K562 (cell line): ENCODE measurements at regions not wholly inside any gene's neighbourhood (a gene's known extent, or its start where the extent isn't known, plus 50 kb on each side); places are given as distances from the start of the nearest gene placed in this dataset.
A peak's percentile ranks its signal among the peaks of the same experiment; 100 is the strongest.

Experiments
- E2F6 ChIP-seq, 2 experiments: IDR thresholded peaks; 2 replicates each; pipeline ENCODE4 v1.6.1; 2011; ENCODE audit warnings: borderline replicate concordance in 1 of 2, control low read depth in 1 of 2, low read depth in 1 of 2, low read length in 1 of 2, mild to moderate bottlenecking in 1 of 2, mixed read lengths in 1 of 2, moderate library complexity in 1 of 2; ENCODE audit not compliant: insufficient read depth in 1 of 2, insufficient read length in 1 of 2, poor library complexity in 1 of 2, severe bottlenecking in 1 of 2; ENCODE audit errors: extremely low read depth in 1 of 2
- HMG20A ChIP-seq: fragments of 450-650 bp; formaldehyde crosslinking; conservative IDR thresholded peaks from 2 replicates; pipeline ENCODE4 v1.4.0; 2020; ENCODE audit warnings: mild to moderate bottlenecking, mixed read lengths
- MGA ChIP-seq: fragments of 450-650 bp; IDR thresholded peaks from 2 replicates; pipeline ENCODE4 v1.6.1; 2016; ENCODE audit warnings: mild to moderate bottlenecking, moderate library complexity
- MYC ChIP-seq, 2 experiments: fragments of 250-450 bp in 1 of 2; sonication (Bioruptor Pico) in 1 of 2; IDR thresholded peaks; 2 replicates each; pipeline versions ENCODE4 v1.5.1 to v1.6.1; 2012 to 2021; ENCODE audit warnings: low read depth in 2 of 2, borderline replicate concordance in 1 of 2, improper control_type of control experiment in 1 of 2, low read length in 1 of 2, mild to moderate bottlenecking in 1 of 2, moderate library complexity in 1 of 2
- NR2C2 ChIP-seq, 2 experiments: fragments of 200-800 bp in 1 of 2; sonication (Bioruptor generic) in 1 of 2; sonication (generic) in 1 of 2; formaldehyde crosslinking in 1 of 2; IDR thresholded peaks; 2 replicates each; pipeline versions ENCODE4 v1.6.1 to v1.8.0; 2016 to 2022; ENCODE audit warnings: mild to moderate bottlenecking in 1 of 2, missing compliant biosample characterization in 1 of 2, missing genetic modification characterization in 1 of 2, missing genetic modification reagents in 1 of 2
- PCBP2 ChIP-seq: fragments of 200-400 bp; formaldehyde crosslinking; IDR thresholded peaks from 2 replicates; pipeline ENCODE4 v1.6.1; 2018; ENCODE audit warnings: low read length, low read depth, mild to moderate bottlenecking, moderate library complexity; ENCODE audit not compliant: poor library complexity, severe bottlenecking
- RAD21 ChIP-seq, 2 experiments: fragments of 250-450 bp in 1 of 2; fragments of 450-650 bp in 1 of 2; sonication (Bioruptor Pico) in 1 of 2; formaldehyde crosslinking in 1 of 2; IDR thresholded peaks in 1 of 2; conservative IDR thresholded peaks in 1 of 2; 2 replicates each; pipeline versions ENCODE4 v1.4.0 to v1.8.0; 2020 to 2022; ENCODE audit warnings: mild to moderate bottlenecking in 2 of 2, moderate library complexity in 1 of 2
- U2AF1 ChIP-seq: fragments of 200-400 bp; formaldehyde crosslinking; optimal IDR thresholded peaks from 2 replicates; pipeline ENCODE3; 2017; ENCODE audit warnings: mild to moderate bottlenecking, low read depth, low read length, moderate library complexity
- YY1 ChIP-seq, 3 experiments: IDR thresholded peaks; 2 replicates each; pipeline ENCODE4 v1.6.1; 2011; ENCODE audit warnings: low read length in 2 of 3, mild to moderate bottlenecking in 2 of 3, moderate library complexity in 2 of 3, borderline replicate concordance in 1 of 3, control low read depth in 1 of 3, low read depth in 1 of 3; ENCODE audit not compliant: insufficient read depth in 3 of 3, insufficient replicate concordance in 2 of 3, control insufficient read depth in 1 of 3, insufficient read length in 1 of 3; ENCODE audit errors: extremely low read depth in 1 of 3
- ZNF24 ChIP-seq: fragments of 450-650 bp; IDR thresholded peaks from 2 replicates; pipeline ENCODE4 v1.6.1; 2016
- ZNF263 ChIP-seq: sonication (generic); formaldehyde crosslinking; IDR thresholded peaks from 2 replicates; pipeline ENCODE4 v1.8.0; 2022; ENCODE audit warnings: mild to moderate bottlenecking, missing genetic modification reagents, borderline replicate concordance

- TF ChIP-seq MGA (peak; percentile 37), U2AF1 (no peak), HMG20A (CRISPR knock-in tag) (no peak), MYC (IDR thresholded peaks at IDR 0.05; ENCODE audit: low read depth, low read length) (no peak), MYC (CRISPR knock-in tag; IDR thresholded peaks at IDR 0.05; ENCODE audit: borderline replicate concordance, low read depth) (peak; percentile 46; the same call in 1 of the 2 replicates), RAD21 (CRISPR knock-in tag; conservative IDR thresholded peaks at IDR 0.05 in 1 of 2, IDR thresholded peaks at IDR 0.05 in 1 of 2) (peak in 1 of 2 experiments; percentile 9; a peak in 1 of 4 replicates), ZNF263 (CRISPR knock-in tag) (0 out of 2 replicates have a peak, but pooled peaks have one; percentile 29), ZNF24 (peak; percentile 21; the same call in 1 of the 2 replicates), YY1 (IDR thresholded peaks at IDR 0.05; ENCODE audit: borderline replicate concordance in 1 of 3, control insufficient read depth in 1 of 3, extremely low read depth in 1 of 3, insufficient read depth in 3 of 3, insufficient read length in 1 of 3, insufficient replicate concordance in 2 of 3, low read depth in 1 of 3, low read length in 2 of 3) (peak in 1 of 3 experiments; percentile 7), PCBP2 (no peak), NR2C2 (CRISPR knock-in tag; IDR thresholded peaks at IDR 0.05) (no peak), NR2C2 (tag; IDR thresholded peaks at IDR 0.05) (peak; percentile 8; the same call in 1 of the 2 replicates), E2F6 (IDR thresholded peaks at IDR 0.05; ENCODE audit: borderline replicate concordance in 1 of 2, extremely low read depth in 1 of 2, insufficient read depth in 1 of 2, insufficient read length in 1 of 2, low read depth in 1 of 2, low read length in 1 of 2, poor library complexity in 1 of 2, severe bottlenecking in 1 of 2) (peak in 1 of 2 experiments; percentile 40)
These were observed 60.3 kb upstream of the CIBAR2 start (continued) for GRCh38 chr16:85172455-85173145.
